Suprapubic skin (tissue), 3 donors: ENCODE measurements at regions not wholly inside any gene's neighbourhood (a gene's known extent, or its start where the extent isn't known, plus 50 kb on each side); places are given as distances from the start of the nearest gene placed in this dataset.

Source experiments
- CTCF ChIP-seq, 2 donors: fragments of 200-600 bp in 1 of 2; fragments of 450-650 bp in 1 of 2; sonication (generic) in 1 of 2; IDR thresholded peaks; one replicate each; pipeline ENCODE4 v1.5.1; 2016 to 2019; ENCODE audit warnings: antibody characterized with exemption in 2 of 2, mild to moderate bottlenecking in 1 of 2, moderate library complexity in 1 of 2
- POLR2AphosphoS5 ChIP-seq, 3 donors: sonication (generic); formaldehyde crosslinking; IDR thresholded peaks; one replicate each; pipeline ENCODE4 v1.6.1; 2017; ENCODE audit warnings: antibody characterized with exemption in 3 of 3

- no peak for TF ChIP-seq POLR2AphosphoS5 (IDR thresholded peaks at IDR 0.05)
- TF ChIP-seq CTCF (IDR thresholded peaks at IDR 0.05) = no peak
Measured at GRCh38 chr10:57694956-57695608, 572.6 kb downstream of the IPMK start.
